ENCODE measurements at regions not wholly inside any gene's neighbourhood (a gene's known extent, or its start where the extent isn't known, plus 50 kb on each side); places are given as distances from the start of the nearest gene placed in this dataset.

GRCh38 chr3:135739779-135740178 is 225.7 kb upstream of the PPP2R3A start:
- TF ChIP-seq, protein P1, sequence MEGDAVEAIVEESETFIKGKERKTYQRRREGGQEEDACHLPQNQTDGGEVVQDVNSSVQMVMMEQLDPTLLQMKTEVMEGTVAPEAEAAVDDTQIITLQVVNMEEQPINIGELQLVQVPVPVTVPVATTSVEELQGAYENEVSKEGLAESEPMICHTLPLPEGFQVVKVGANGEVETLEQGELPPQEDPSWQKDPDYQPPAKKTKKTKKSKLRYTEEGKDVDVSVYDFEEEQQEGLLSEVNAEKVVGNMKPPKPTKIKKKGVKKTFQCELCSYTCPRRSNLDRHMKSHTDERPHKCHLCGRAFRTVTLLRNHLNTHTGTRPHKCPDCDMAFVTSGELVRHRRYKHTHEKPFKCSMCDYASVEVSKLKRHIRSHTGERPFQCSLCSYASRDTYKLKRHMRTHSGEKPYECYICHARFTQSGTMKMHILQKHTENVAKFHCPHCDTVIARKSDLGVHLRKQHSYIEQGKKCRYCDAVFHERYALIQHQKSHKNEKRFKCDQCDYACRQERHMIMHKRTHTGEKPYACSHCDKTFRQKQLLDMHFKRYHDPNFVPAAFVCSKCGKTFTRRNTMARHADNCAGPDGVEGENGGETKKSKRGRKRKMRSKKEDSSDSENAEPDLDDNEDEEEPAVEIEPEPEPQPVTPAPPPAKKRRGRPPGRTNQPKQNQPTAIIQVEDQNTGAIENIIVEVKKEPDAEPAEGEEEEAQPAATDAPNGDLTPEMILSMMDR (IDR thresholded peaks at IDR 0.05), result no peak
- no peak for TF ChIP-seq POLR2A (IDR thresholded peaks at IDR 0.05)
- no peak for TF ChIP-seq EP300 (IDR thresholded peaks at IDR 0.05)
- TF ChIP-seq POLR2AphosphoS5 (IDR thresholded peaks at IDR 0.05), result no peak

All from sigmoid colon (tissue), 4 donors.